Stomach (tissue), 8 donors: ENCODE measurements at regions not wholly inside any gene's neighbourhood (a gene's known extent, or its start where the extent isn't known, plus 50 kb on each side); places are given as distances from the start of the nearest gene placed in this dataset.
A peak's percentile ranks its signal among the peaks of the same experiment; 100 is the strongest.

Source experiments
- DNase-seq, 2 donors: peaks; one replicate each; pipeline versions ENCODE4 v3.0.0 to v3.0.0-alpha.2; 2013 to 2019
- H3K27ac ChIP-seq, 5 donors: fragments of 200-600 bp in 4 of 5; sonication (generic) in 4 of 5; one replicate each; pipeline ENCODE4 v1.5.1; 2013 to 2019; ENCODE audit warnings: mild to moderate bottlenecking in 1 of 5, moderate library complexity in 1 of 5
- H3K27me3 ChIP-seq, 3 donors: fragments of 200-600 bp; sonication (generic); one replicate each; pipeline ENCODE4 v1.5.1; 2017 to 2019; ENCODE audit warnings: mixed run types in 1 of 3
- H3K36me3 ChIP-seq, 4 donors: fragments of 200-600 bp; sonication (generic); 1 replicate in 3 of 4; 2 replicates in 1 of 4; pipeline ENCODE4 v1.5.1; 2016 to 2019
- H3K4me1 ChIP-seq, 4 donors: fragments of 200-600 bp; sonication (generic); one replicate each; pipeline ENCODE4 v1.5.1; 2016 to 2019
- H3K4me3 ChIP-seq, 4 donors: fragments of 200-600 bp; sonication (generic) in 3 of 4; one replicate each; pipeline ENCODE4 v1.5.1; 2016 to 2019; ENCODE audit warnings: mild to moderate bottlenecking in 1 of 4
- H3K9me3 ChIP-seq, 4 donors: fragments of 200-600 bp; sonication (generic); one replicate each; pipeline ENCODE4 v1.5.1; 2016 to 2019
- EP300 ChIP-seq: sonication (generic); formaldehyde crosslinking; IDR thresholded peaks from one replicate; pipeline ENCODE4 v1.6.1; 2017; ENCODE audit warnings: antibody characterized with exemption
- POLR2A ChIP-seq, 4 donors: fragments of 450-650 bp; IDR thresholded peaks; one replicate each; pipeline ENCODE4 v1.6.1; 2016; ENCODE audit warnings: antibody characterized with exemption in 4 of 4, control low read depth in 2 of 4, mild to moderate bottlenecking in 1 of 4, moderate library complexity in 1 of 4
- POLR2AphosphoS5 ChIP-seq, 3 donors: sonication (generic); formaldehyde crosslinking; IDR thresholded peaks; one replicate each; pipeline ENCODE4 v1.6.1; 2016; ENCODE audit warnings: antibody characterized with exemption in 3 of 3
- WGBS, 5 donors: extraction: QIAGEN DNeasy Blood & Tissue Kit in 3 of 5; methylation state at CpG; one replicate each; pipeline versions ENCODE4 v1.1.5 to v1.1.7; 2013 to 2018; 5-methylcytosine and 5-hydroxymethylcytosine counted together
- intact Hi-C: fragments of 100-400 bp; cut with DNase I; formaldehyde crosslinking; loops from one replicate; pipeline ENCODE4 v1.15.1; 2023; ENCODE audit warnings: low total_unique reads
- TF ChIP-seq, protein P1 (sequence below), 7 experiments: fragments of 450-650 bp in 4 of 7; fragments of 200-600 bp in 3 of 7; sonication (generic) in 3 of 7; IDR thresholded peaks; one replicate each; pipeline ENCODE4 v1.5.1; 2016 to 2019; ENCODE audit warnings: antibody characterized with exemption in 7 of 7, control low read depth in 2 of 7, mild to moderate bottlenecking in 1 of 7
- donor health status: healthy with polysubstance abuse.
- donor health status: Bipolar disorder and iron deficiency.
- donor health status: healthy.

DNA sequence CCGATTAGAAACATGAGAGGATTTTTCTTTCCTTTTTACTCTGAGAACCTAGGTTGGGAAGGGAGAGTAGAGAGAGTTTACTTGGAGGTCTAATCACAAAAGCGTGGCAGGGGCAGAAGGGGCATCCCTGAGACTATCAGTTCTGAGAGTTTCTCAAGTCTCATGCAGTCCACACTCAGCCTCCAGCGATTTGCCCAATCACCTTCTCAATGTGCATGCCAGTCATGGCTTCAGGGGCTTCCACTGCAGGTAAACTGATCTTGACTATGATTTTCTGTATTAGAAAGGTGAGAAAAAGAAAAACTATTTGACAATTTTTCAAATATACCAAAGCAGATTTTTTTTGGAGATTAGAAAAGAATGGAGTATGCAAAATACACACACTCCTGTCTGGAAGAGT lies 617.1 kb upstream of the ZFP42 start:
- no peak for DNase-seq
- Histone ChIP-seq H3K4me1 (no peaks in the 10 kb centered on the region), H3K27me3 (no peaks in the 10 kb centered on the region), H3K4me3 (no peak overlapping the region), H3K27ac (no peak overlapping the region), H3K36me3 (no peaks in the 10 kb centered on the region), H3K9me3 (peaks cover 0 to 8% (median 3%) of the 10 kb centered on the region in 4 donors)
- no peak for TF ChIP-seq POLR2A (IDR thresholded peaks at IDR 0.05)
- TF ChIP-seq POLR2AphosphoS5 (IDR thresholded peaks at IDR 0.05) = no peak
- TF ChIP-seq, protein P1, sequence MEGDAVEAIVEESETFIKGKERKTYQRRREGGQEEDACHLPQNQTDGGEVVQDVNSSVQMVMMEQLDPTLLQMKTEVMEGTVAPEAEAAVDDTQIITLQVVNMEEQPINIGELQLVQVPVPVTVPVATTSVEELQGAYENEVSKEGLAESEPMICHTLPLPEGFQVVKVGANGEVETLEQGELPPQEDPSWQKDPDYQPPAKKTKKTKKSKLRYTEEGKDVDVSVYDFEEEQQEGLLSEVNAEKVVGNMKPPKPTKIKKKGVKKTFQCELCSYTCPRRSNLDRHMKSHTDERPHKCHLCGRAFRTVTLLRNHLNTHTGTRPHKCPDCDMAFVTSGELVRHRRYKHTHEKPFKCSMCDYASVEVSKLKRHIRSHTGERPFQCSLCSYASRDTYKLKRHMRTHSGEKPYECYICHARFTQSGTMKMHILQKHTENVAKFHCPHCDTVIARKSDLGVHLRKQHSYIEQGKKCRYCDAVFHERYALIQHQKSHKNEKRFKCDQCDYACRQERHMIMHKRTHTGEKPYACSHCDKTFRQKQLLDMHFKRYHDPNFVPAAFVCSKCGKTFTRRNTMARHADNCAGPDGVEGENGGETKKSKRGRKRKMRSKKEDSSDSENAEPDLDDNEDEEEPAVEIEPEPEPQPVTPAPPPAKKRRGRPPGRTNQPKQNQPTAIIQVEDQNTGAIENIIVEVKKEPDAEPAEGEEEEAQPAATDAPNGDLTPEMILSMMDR (IDR thresholded peaks at IDR 0.05) = no peak
- no peak for TF ChIP-seq EP300
- intact Hi-C loops = no loop called here
- whole genome bisulfite sequencing, 5 donors = 69 to 91% (median 80%) methylated on average over 3 of the region's 3 CpGs

- no peak overlapping the region for H3K27ac ChIP-seq
- DNase-seq = peak in 1 of 2 donors; percentile 13
- H3K9me3 ChIP-seq = peaks cover 0 to 8% (median 3%) of the 10 kb centered on the region in 4 donors
- TF ChIP-seq EP300 (no peak), POLR2A (IDR thresholded peaks at IDR 0.05) (no peak), POLR2AphosphoS5 (IDR thresholded peaks at IDR 0.05) (no peak)
- TF ChIP-seq, protein P1 (IDR thresholded peaks at IDR 0.05) = no peak
- WGBS, 5 donors = 51 to 66% (median 54%) methylated on average over 4 of the region's 4 CpGs
- H3K4me3 ChIP-seq = no peak overlapping the region
- H3K27me3 ChIP-seq = no peaks in the 10 kb centered on the region
- intact Hi-C loops = no loop called here
- H3K4me1 ChIP-seq = no peaks in the 10 kb centered on the region
- H3K36me3 ChIP-seq = no peaks in the 10 kb centered on the region
Measured at GRCh38 chr4:187380181-187380581, 615.4 kb upstream of the ZFP42 start.

DNA sequence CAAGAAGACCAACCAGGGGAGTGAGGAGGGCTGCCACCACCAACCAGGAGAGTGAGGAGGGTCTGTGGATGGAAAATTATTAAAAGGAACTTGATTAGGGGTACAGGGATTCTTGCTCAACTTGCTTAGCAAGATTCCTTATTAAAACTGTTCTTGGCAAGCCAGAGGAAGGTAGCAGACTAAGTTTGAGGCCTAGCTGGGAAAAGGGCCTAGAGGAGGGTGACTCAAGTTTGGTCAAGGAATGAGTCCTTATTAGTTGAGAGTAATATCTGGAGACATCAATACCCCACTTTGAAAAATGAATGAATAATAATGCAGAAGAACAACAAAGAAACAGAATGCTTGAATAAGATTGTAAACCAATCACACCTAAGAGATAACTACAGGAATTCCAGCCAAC lies 612.4 kb upstream of the ZFP42 start:
- Histone ChIP-seq H3K27ac (no peak overlapping the region), H3K36me3 (no peaks in the 10 kb centered on the region), H3K4me1 (no peaks in the 10 kb centered on the region), H3K9me3 (no peaks in the 10 kb centered on the region), H3K27me3 (no peaks in the 10 kb centered on the region), H3K4me3 (no peak overlapping the region)
- TF ChIP-seq POLR2A (IDR thresholded peaks at IDR 0.05) = no peak
- TF ChIP-seq, protein P1 (IDR thresholded peaks at IDR 0.05) = no peak
- intact Hi-C loops = no loop called here
- no peak for DNase-seq

- Histone ChIP-seq H3K4me1 (no peaks in the 10 kb centered on the region), H3K36me3 (no peaks in the 10 kb centered on the region), H3K27ac (no peak overlapping the region), H3K9me3 (no peaks in the 10 kb centered on the region), H3K4me3 (no peak overlapping the region), H3K27me3 (no peaks in the 10 kb centered on the region)
- WGBS, 5 donors = 55 to 61% (median 59%) methylated on average over 5 of the region's 5 CpGs
- TF ChIP-seq POLR2A (IDR thresholded peaks at IDR 0.05) (no peak), EP300 (no peak), POLR2AphosphoS5 (IDR thresholded peaks at IDR 0.05) (no peak)
- TF ChIP-seq, protein P1 (IDR thresholded peaks at IDR 0.05) = no peak
- DNase-seq = peak in 1 of 2 donors; percentile 30
- intact Hi-C loops = no loop called here
Measured at GRCh38 chr4:187387739-187388138, 607.8 kb upstream of the ZFP42 start.
